K562 (cell line): ENCODE measurements at regions not wholly inside any gene's neighbourhood (a gene's known extent, or its start where the extent isn't known, plus 50 kb on each side); places are given as distances from the start of the nearest gene placed in this dataset.

Source experiments
- ATAC-seq: fragments of 200-7000 bp; cut with Tn5 transposase; 3 replicates; pipeline ENCODE4 v1.9.1; 2020; ENCODE audit warnings: moderate library complexity
- BruUV-seq: library from RNA; stranded (reverse); fragments of 400-500 nt; replicated peaks from 2 replicates; lab custom pipeline; 2021; lab: Mats Ljungman, UMichigan
- CTCF ChIA-PET: fragments of 300-600 bp; formaldehyde crosslinking; extraction: SDS; loops from one replicate; lab custom pipeline; 2021; ENCODE audit warnings: low intra/inter-chr PET ratio; lab: Yijun Ruan, JAX
- POLR2A ChIA-PET: fragments of 300-600, 350-650 bp; sonication (Branson Sonifier 250); formaldehyde crosslinking; extraction: SDS; loops from one replicate; lab custom pipeline; 2021; ENCODE audit warnings: antibody characterized with exemption, inconsistent platforms; lab: Yijun Ruan, JAX
- DNase-seq, 4 experiments: peaks; one replicate each; pipeline versions ENCODE4 v3.0.0 to v3.0.0-alpha.2; 2011 to 2018; ENCODE audit warnings: low spot score in 3 of 4, mixed read lengths in 3 of 4; ENCODE audit errors: extremely low read depth in 1 of 4
- FAIRE-seq: peaks from 2 replicates; lab custom pipeline; 2011; peaks lifted over from hg19 to GRCh38; lab: Jason Lieb, UNC
- H2AFZ ChIP-seq: 2 replicates; pipeline ENCODE4 v1.6.0; 2011; ENCODE audit warnings: low read depth, low read length, control low read depth, inconsistent platforms
- H3K27ac ChIP-seq: fragments of 200-600 bp; 3 replicates; pipeline ENCODE4 v1.8.0; 2011; ENCODE audit warnings: low read depth, mild to moderate bottlenecking, control low read depth, inconsistent platforms, low read length, moderate library complexity, mixed read lengths; ENCODE audit errors: extremely low read depth
- H3K27me3 ChIP-seq, 2 experiments: fragments of 300-600 bp in 1 of 2; 2 replicates in 1 of 2; 3 replicates in 1 of 2; pipeline versions ENCODE4 v1.6.0 to v1.8.0; 2011; ENCODE audit warnings: inconsistent platforms in 2 of 2, low read length in 2 of 2, mild to moderate bottlenecking in 1 of 2, mixed read lengths in 1 of 2, moderate library complexity in 1 of 2; ENCODE audit not compliant: control insufficient read depth in 2 of 2, insufficient read depth in 2 of 2
- H3K36me3 ChIP-seq: fragments of 300-600 bp; 3 replicates; pipeline ENCODE4 v1.8.0; 2011; ENCODE audit warnings: mild to moderate bottlenecking, low read length, inconsistent platforms; ENCODE audit not compliant: control insufficient read depth, insufficient read depth
- H3K4me1 ChIP-seq, 2 experiments: fragments of 200-600 bp in 1 of 2; replicated peaks in 1 of 2; 2 replicates in 1 of 2; 3 replicates in 1 of 2; pipeline versions ENCODE4 v1.5.1 to v1.8.0; 2011; ENCODE audit warnings: inconsistent platforms in 2 of 2, low read length in 2 of 2, mild to moderate bottlenecking in 1 of 2, mixed read lengths in 1 of 2, moderate library complexity in 1 of 2; ENCODE audit not compliant: control insufficient read depth in 2 of 2, insufficient read depth in 2 of 2
- H3K4me2 ChIP-seq: 2 replicates; pipeline ENCODE4 v1.6.1; 2011; ENCODE audit warnings: low read length, control low read depth, inconsistent platforms, mixed read lengths; ENCODE audit not compliant: insufficient read depth
- H3K4me3 ChIP-seq: fragments of 200-600 bp; sonication (generic), shearing (Covaris generic); 2 replicates; pipeline ENCODE4 v1.5.1; 2016; ENCODE audit warnings: control low read depth, inconsistent platforms
- H3K79me2 ChIP-seq: fragments of 200-600 bp; 3 replicates; pipeline ENCODE4 v1.8.0; 2011; ENCODE audit warnings: low read length, inconsistent platforms; ENCODE audit not compliant: control insufficient read depth, insufficient read depth
- H3K9ac ChIP-seq, 2 experiments: 2 replicates each; pipeline versions ENCODE4 v1.6.0 to v1.6.1; 2011; ENCODE audit warnings: low read depth in 2 of 2, low read length in 2 of 2, control low read depth in 1 of 2, inconsistent platforms in 1 of 2, mild to moderate bottlenecking in 1 of 2, mixed read lengths in 1 of 2; ENCODE audit not compliant: insufficient read depth in 1 of 2
- H3K9me1 ChIP-seq: one replicate; pipeline ENCODE4 v1.6.0; 2011; ENCODE audit warnings: inconsistent platforms, mild to moderate bottlenecking, low read length, moderate library complexity; ENCODE audit not compliant: control insufficient read depth, insufficient read depth
- H3K9me3 ChIP-seq: replicated peaks from 2 replicates; pipeline ENCODE4 v1.5.1; 2011; ENCODE audit warnings: low read depth, low read length, inconsistent platforms; ENCODE audit not compliant: control insufficient read depth, insufficient read depth
- H4K20me1 ChIP-seq: replicated peaks from 2 replicates; pipeline ENCODE4 v1.6.1; 2011; ENCODE audit warnings: low read length, inconsistent platforms, mixed read lengths; ENCODE audit not compliant: control insufficient read depth, insufficient read depth
- NR2C1 ChIP-seq, 2 experiments: fragments of 450-650 bp; IDR thresholded peaks; 2 replicates each; pipeline ENCODE4 v1.6.1; 2017; ENCODE audit warnings: mild to moderate bottlenecking in 2 of 2, antibody characterized with exemption in 1 of 2, inconsistent platforms in 1 of 2, missing compliant biosample characterization in 1 of 2, missing genetic modification characterization in 1 of 2
- PML ChIP-seq: IDR thresholded peaks from 2 replicates; pipeline ENCODE4 v1.6.1; 2012; ENCODE audit warnings: low read length, inconsistent platforms
- RCOR1 ChIP-seq, 2 experiments: IDR thresholded peaks; 2 replicates each; pipeline ENCODE4 v1.6.1; 2012; ENCODE audit warnings: low read depth in 2 of 2, low read length in 2 of 2, borderline replicate concordance in 1 of 2, improper control_type of control experiment in 1 of 2
- SRSF9 ChIP-seq: fragments of 200-400 bp; formaldehyde crosslinking; IDR thresholded peaks from 2 replicates; pipeline ENCODE4 v1.6.1; 2017; ENCODE audit warnings: low read depth, low read length, borderline replicate concordance
- ZFP1 ChIP-seq: fragments of 450-650 bp; formaldehyde crosslinking; IDR thresholded peaks from 2 replicates; pipeline ENCODE4 v1.4.0; 2020; ENCODE audit warnings: mild to moderate bottlenecking, mixed read lengths
- ZNF696 ChIP-seq: fragments of 250-450 bp; sonication (Bioruptor Pico); conservative IDR thresholded peaks from 2 replicates; pipeline ENCODE4 v1.4.0; 2020; ENCODE audit warnings: mild to moderate bottlenecking, moderate library complexity
- ZSCAN32 ChIP-seq: fragments of 450-650 bp; formaldehyde crosslinking; IDR thresholded peaks from 2 replicates; pipeline ENCODE4 v1.4.0; 2020; ENCODE audit warnings: mild to moderate bottlenecking, moderate library complexity
- WGBS: fragments of 100-300 bp; shearing (Covaris generic); methylation state at CpG from one replicate; pipeline ENCODE4 v1.1.6; 2016; ENCODE audit warnings: low coverage, mixed read lengths; ENCODE audit not compliant: insufficient coverage; ENCODE audit errors: missing lambda C conversion rate; 5-methylcytosine and 5-hydroxymethylcytosine counted together
- in situ Hi-C: fragments of 300-500 bp; cut with MboI; formaldehyde crosslinking; loops from 4 replicates; pipeline ENCODE4 v1.15.0; 2018; ENCODE audit warnings: inconsistent platforms, mixed read lengths
- intact Hi-C: fragments of 100-400 bp; cut with micrococcal nuclease; formaldehyde crosslinking; loops from 2 replicates; pipeline ENCODE4 v1.14.2; 2022
- TF ChIP-seq, protein P1 (sequence below): fragments of 200-800 bp; sonication (Bioruptor generic); IDR thresholded peaks from 2 replicates; pipeline ENCODE4 v1.6.1; 2017; ENCODE audit warnings: missing genetic modification characterization, missing compliant biosample characterization

DNA sequence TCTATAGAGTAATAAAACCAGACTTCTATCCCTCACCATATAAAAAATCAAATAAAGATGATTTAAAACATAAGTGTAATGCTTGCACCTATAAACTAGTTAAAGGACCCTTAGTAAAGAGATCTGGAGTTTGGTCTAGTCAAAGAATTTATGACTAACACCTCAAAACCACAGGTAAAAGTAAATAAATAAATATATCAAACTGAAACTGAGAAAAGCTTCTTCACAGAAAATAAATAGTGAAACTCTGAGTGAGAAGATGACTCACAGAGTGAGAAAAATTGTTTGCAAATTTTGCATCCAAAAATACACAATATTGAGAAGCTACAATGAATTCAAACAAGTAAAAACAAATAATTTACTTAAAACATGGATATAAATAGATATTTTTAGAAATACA, 387.8 kb downstream of the KDM5D start (continued):
- no peak for TF ChIP-seq ZNF696 (CRISPR knock-in tag)

DNA sequence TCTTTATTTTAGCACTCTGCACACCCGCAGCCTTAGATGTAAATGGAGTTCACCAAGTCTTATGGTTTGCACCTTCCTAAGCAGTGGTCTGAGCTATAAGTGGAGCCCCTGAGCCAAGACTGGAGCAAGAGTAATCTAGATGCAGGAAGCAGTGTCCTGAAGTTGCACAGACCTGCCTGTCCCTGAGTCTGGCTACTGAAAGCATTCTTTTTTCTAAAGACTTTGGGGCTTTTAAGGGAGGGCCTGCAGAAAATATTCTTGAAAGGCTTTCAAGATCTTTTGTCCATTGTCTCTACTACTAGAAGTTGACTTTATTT, 389.7 kb downstream of the KDM5D start:
- no peaks in the 10 kb centered on the region for H3K27me3 ChIP-seq
- ATAC-seq (no peak), FAIRE-seq (no peak), DNase-seq (no peak)
- no peaks in the 10 kb centered on the region for H3K9me3 ChIP-seq
- POLR2A ChIA-PET: no interaction called here
- no TSS peak for BruUV-seq
- H2AFZ ChIP-seq: no peak overlapping the region
- H4K20me1 ChIP-seq: no peaks in the 10 kb centered on the region
- in situ Hi-C loops: no loop called here
- no peak overlapping the region for H3K4me2 ChIP-seq
- H3K9me1 ChIP-seq: no peaks in the 10 kb centered on the region
- no peaks in the 10 kb centered on the region for H3K36me3 ChIP-seq
- no peaks in the 10 kb centered on the region for H3K4me1 ChIP-seq
- CTCF ChIA-PET: no interaction called here
- H3K4me3 ChIP-seq: no peak overlapping the region
- H3K27ac ChIP-seq: no peak overlapping the region
- TF ChIP-seq NR2C1 (IDR thresholded peaks at IDR 0.05) (no peak), NR2C1 (tag; IDR thresholded peaks at IDR 0.05) (no peak)
- TF ChIP-seq, all 486 proteins: peak for 0
- no peaks in the 10 kb centered on the region for H3K79me2 ChIP-seq
- H3K9ac ChIP-seq: no peak overlapping the region
- no CpG with 5 or more reads among the region's 1 CpG for WGBS
- intact Hi-C loops: no loop called here

DNA sequence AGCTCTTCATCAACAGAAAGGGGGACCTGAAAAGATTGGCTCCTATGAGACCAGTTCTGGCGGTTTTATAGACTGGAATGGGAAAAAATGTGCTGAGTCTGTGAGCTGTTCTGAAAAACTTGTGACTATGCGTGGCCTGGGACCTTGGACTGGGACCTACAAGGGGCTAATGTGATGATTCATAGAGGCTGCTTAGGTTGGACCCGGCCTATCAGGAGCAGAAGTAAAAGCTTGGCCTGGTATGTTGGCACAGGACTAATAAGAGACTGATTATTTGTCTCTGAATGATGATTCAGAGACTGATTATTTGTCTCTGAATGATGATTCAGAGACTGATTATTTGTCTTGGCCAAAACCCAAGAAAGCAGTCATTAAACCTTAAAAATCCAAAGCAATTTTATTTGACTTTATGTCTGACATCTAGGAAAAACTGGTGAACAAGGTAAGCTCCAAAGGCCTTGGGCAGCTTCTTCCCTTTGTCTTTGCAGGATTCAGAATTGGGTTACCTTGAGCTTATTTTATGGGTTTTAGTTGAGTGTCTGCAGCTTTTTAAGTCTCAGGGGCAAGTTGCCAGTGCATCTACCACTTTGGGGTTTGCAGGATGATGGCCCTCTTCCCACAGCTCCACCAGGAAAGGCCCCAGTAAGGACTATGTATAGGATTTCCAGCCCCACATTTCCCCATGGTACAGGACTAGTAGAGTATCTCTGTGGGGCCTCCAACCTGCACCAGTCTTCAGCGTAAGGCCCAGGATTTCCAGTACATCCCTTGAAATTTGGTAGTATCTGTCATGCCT, 390.3 kb downstream of the KDM5D start:
- in situ Hi-C loops: no loop called here
- TF ChIP-seq RCOR1 (IDR thresholded peaks at IDR 0.05; ENCODE audit: borderline replicate concordance in 1 of 2, low read depth in 2 of 2, low read length in 2 of 2) (no peak), ZSCAN32 (CRISPR knock-in tag) (no peak), SRSF9 (no peak), ZFP1 (no peak), PML (no peak)
- TF ChIP-seq, protein P1, sequence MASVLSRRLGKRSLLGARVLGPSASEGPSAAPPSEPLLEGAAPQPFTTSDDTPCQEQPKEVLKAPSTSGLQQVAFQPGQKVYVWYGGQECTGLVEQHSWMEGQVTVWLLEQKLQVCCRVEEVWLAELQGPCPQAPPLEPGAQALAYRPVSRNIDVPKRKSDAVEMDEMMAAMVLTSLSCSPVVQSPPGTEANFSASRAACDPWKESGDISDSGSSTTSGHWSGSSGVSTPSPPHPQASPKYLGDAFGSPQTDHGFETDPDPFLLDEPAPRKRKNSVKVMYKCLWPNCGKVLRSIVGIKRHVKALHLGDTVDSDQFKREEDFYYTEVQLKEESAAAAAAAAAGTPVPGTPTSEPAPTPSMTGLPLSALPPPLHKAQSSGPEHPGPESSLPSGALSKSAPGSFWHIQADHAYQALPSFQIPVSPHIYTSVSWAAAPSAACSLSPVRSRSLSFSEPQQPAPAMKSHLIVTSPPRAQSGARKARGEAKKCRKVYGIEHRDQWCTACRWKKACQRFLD (CRISPR knock-in tag): no peak

More for the DNA sequence above, 390.3 kb downstream of the KDM5D start:
- no peaks in the 10 kb centered on the region for H3K36me3 ChIP-seq
- intact Hi-C loops: no loop called here
- FAIRE-seq (no peak), DNase-seq (no peak), ATAC-seq (no peak)
- no peaks in the 10 kb centered on the region for H3K4me1 ChIP-seq
- CTCF ChIA-PET: no interaction called here
- WGBS: no CpG with 5 or more reads among the region's 4 CpGs
- no peaks in the 10 kb centered on the region for H3K27me3 ChIP-seq
- H3K9me1 ChIP-seq: no peaks in the 10 kb centered on the region
- no peak overlapping the region for H3K9ac ChIP-seq
- H3K27ac ChIP-seq: no peak overlapping the region
- no peaks in the 10 kb centered on the region for H3K79me2 ChIP-seq
- no peak overlapping the region for H3K4me2 ChIP-seq
- BruUV-seq: no TSS peak
- H4K20me1 ChIP-seq: no peaks in the 10 kb centered on the region
- no peaks in the 10 kb centered on the region for H3K9me3 ChIP-seq
- no peak overlapping the region for H3K4me3 ChIP-seq
- H2AFZ ChIP-seq: no peak overlapping the region
- POLR2A ChIA-PET: no interaction called here
